ENCODE measurements at regions not wholly inside any gene's neighbourhood (a gene's known extent, or its start where the extent isn't known, plus 50 kb on each side); places are given as distances from the start of the nearest gene placed in this dataset.
"Not testable (repeated sequence)": the region's sequence is repeated elsewhere in the genome, so short reads cannot be mapped to it uniquely, and the experiment has no call there.

GRCh38 chr17:77632619-77633018 lies 325.9 kb upstream of the TNRC6C start:
- Histone ChIP-seq H3K4me1 (ENCODE audit: control insufficient read depth in 5 of 5, insufficient read depth in 5 of 5, low read length in 5 of 5) (no peaks in the 10 kb centered on the region), H3K4me3 (ENCODE audit: low read depth in 1 of 5, low read length in 5 of 5) (no peak overlapping the region), H3K9ac (ENCODE audit: low read length in 5 of 5) (no peak overlapping the region), H3K36me3 (ENCODE audit: control insufficient read depth in 5 of 5, insufficient read depth in 5 of 5, low read length in 5 of 5) (no peaks in the 10 kb centered on the region), H3K9me3 (ENCODE audit: control insufficient read depth in 5 of 5, low read length in 5 of 5) (peaks cover 0 to 3% (median 2%) of the 10 kb centered on the region in 5 donors), H3K27me3 (ENCODE audit: control insufficient read depth in 5 of 5, insufficient read depth in 4 of 5, low read length in 5 of 5) (peaks cover 0 to 13% (median 4%) of the 10 kb centered on the region in 5 donors), H3K27ac (ENCODE audit: low read depth, low read length) (no peak overlapping the region)

- H3K9ac ChIP-seq (ENCODE audit: low read length in 5 of 5), result no peak overlapping the region
- no peaks in the 10 kb centered on the region for H3K9me3 ChIP-seq (ENCODE audit: control insufficient read depth in 5 of 5, low read length in 5 of 5)
- H3K4me3 ChIP-seq (ENCODE audit: low read depth in 1 of 5, low read length in 5 of 5), result no peak overlapping the region
- H3K36me3 ChIP-seq (ENCODE audit: control insufficient read depth in 5 of 5, insufficient read depth in 5 of 5, low read length in 5 of 5), result no peaks in the 10 kb centered on the region
- H3K27ac ChIP-seq (ENCODE audit: low read depth, low read length), result no peak overlapping the region
- peaks cover 0 to 20% (median 10%) of the 10 kb centered on the region in 5 donors for H3K27me3 ChIP-seq (ENCODE audit: control insufficient read depth in 5 of 5, insufficient read depth in 4 of 5, low read length in 5 of 5)
- no peaks in the 10 kb centered on the region for H3K4me1 ChIP-seq (ENCODE audit: control insufficient read depth in 5 of 5, insufficient read depth in 5 of 5, low read length in 5 of 5)
Measured at GRCh38 chr17:77634710-77635109, 323.8 kb upstream of the TNRC6C start.

- no peak overlapping the region for H3K27ac ChIP-seq (ENCODE audit: low read depth, low read length)
- peaks cover 0 to 20% (median 10%) of the 10 kb centered on the region in 5 donors for H3K27me3 ChIP-seq (ENCODE audit: control insufficient read depth in 5 of 5, insufficient read depth in 4 of 5, low read length in 5 of 5)
- no peaks in the 10 kb centered on the region for H3K4me1 ChIP-seq (ENCODE audit: control insufficient read depth in 5 of 5, insufficient read depth in 5 of 5, low read length in 5 of 5)
- no peak overlapping the region for H3K4me3 ChIP-seq (ENCODE audit: low read depth in 1 of 5, low read length in 5 of 5)
- H3K36me3 ChIP-seq (ENCODE audit: control insufficient read depth in 5 of 5, insufficient read depth in 5 of 5, low read length in 5 of 5), result no peaks in the 10 kb centered on the region
- H3K9ac ChIP-seq (ENCODE audit: low read length in 5 of 5), result no peak overlapping the region
- no peaks in the 10 kb centered on the region for H3K9me3 ChIP-seq (ENCODE audit: control insufficient read depth in 5 of 5, low read length in 5 of 5)
Measured at GRCh38 chr17:77635176-77635575, 323.3 kb upstream of the TNRC6C start.

DNA sequence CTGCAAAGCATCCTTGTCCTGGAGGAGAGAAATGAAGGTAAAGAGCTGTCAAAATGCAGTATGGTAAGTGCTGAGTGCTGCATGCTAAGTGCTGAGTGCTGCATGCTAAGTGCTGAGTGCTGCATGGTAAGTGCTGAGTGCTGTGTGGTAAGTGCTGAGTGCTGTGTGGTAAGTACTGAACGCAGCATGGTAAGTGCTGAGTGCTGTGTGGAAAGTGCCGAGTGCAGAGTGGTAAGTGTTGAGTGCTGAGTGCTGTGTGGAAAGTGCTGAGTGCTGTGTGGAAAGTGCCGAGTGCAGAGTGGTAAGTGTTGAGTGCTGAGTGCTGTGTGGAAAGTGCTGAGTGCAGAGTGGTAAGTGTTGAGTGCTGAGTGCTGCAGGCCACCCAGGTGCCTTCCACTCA lies 322.7 kb upstream of the TNRC6C start:
- H3K9ac ChIP-seq (ENCODE audit: low read length in 5 of 5); H3K27ac ChIP-seq (ENCODE audit: low read depth, low read length); H3K36me3 ChIP-seq (ENCODE audit: control insufficient read depth in 5 of 5, insufficient read depth in 5 of 5, low read length in 5 of 5); H3K9me3 ChIP-seq (ENCODE audit: control insufficient read depth in 5 of 5, low read length in 5 of 5); H3K4me3 ChIP-seq (ENCODE audit: low read depth in 1 of 5, low read length in 5 of 5); H3K4me1 ChIP-seq (ENCODE audit: control insufficient read depth in 5 of 5, insufficient read depth in 5 of 5, low read length in 5 of 5): not testable (repeated sequence)
- peaks cover under 1 to 20% (median 10%) of the 10 kb centered on the region in 5 donors for H3K27me3 ChIP-seq (ENCODE audit: control insufficient read depth in 5 of 5, insufficient read depth in 4 of 5, low read length in 5 of 5)

DNA sequence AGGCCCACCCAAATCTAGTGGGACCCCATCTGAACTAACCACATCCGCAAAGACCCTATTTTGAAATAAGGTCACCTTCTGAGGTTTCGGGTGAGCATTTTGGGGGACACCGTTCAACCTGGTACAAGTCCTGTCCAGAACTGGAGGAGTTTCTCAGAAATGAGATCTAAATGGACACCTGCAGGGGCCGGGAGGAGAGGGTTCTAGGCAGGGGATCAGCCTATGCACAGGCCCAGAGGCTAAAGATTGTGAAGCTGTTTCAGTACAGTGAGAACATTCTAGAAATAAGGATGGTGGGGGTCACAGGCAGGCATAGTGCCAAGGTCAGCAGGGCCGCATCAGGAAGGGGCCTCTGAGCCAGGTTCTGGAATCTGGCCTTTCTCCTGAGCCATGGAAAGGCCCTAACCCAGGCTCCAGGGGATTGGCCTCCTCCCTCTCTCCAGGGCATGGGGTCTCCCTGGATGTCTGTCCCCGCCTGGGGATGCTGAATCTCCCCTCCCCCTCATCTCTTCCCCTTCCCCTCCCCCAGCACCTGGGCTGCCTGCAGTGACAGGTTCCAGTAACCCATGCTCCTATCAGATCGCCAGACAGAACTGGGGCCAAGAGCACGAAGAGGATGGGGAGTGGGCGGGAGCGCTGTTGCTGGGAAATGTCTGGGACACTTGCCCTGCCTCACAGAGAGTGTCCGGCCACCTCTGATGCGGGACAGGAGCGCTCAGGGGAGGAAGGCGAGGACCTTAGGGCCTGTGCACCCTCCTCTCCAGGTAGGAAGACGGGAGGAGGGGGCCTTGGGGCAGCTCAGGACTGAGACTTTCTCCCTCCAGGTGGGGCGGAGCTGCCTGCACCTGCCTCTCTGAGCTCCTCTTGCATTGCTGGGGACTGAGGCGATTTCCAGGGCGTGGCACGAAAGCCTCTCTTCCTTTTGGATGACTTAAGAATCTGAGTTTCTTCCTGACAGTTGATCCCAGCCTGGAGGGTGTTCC lies 321.4 kb upstream of the TNRC6C start:
- H3K4me3 ChIP-seq (ENCODE audit: low read depth in 1 of 5, low read length in 5 of 5), result no peak overlapping the region
- H3K9me3 ChIP-seq (ENCODE audit: control insufficient read depth in 5 of 5, low read length in 5 of 5), result no peaks in the 10 kb centered on the region
- H3K27me3 ChIP-seq (ENCODE audit: control insufficient read depth in 5 of 5, insufficient read depth in 4 of 5, low read length in 5 of 5), result peaks cover 4 to 20% (median 10%) of the 10 kb centered on the region in 5 donors
- H3K27ac ChIP-seq (ENCODE audit: low read depth, low read length), result no peak overlapping the region
- H3K4me1 ChIP-seq (ENCODE audit: control insufficient read depth in 5 of 5, insufficient read depth in 5 of 5, low read length in 5 of 5), result no peaks in the 10 kb centered on the region
- no peak overlapping the region for H3K9ac ChIP-seq (ENCODE audit: low read length in 5 of 5)
- no peaks in the 10 kb centered on the region for H3K36me3 ChIP-seq (ENCODE audit: control insufficient read depth in 5 of 5, insufficient read depth in 5 of 5, low read length in 5 of 5)

GRCh38 chr17:77637818-77638575 lies 320.5 kb upstream of the TNRC6C start:
- Histone ChIP-seq H3K27me3 (ENCODE audit: control insufficient read depth in 5 of 5, insufficient read depth in 4 of 5, low read length in 5 of 5) (peaks cover 4 to 20% (median 10%) of the 10 kb centered on the region in 5 donors), H3K36me3 (ENCODE audit: control insufficient read depth in 5 of 5, insufficient read depth in 5 of 5, low read length in 5 of 5) (no peaks in the 10 kb centered on the region), H3K4me1 (ENCODE audit: control insufficient read depth in 5 of 5, insufficient read depth in 5 of 5, low read length in 5 of 5) (no peaks in the 10 kb centered on the region), H3K9ac (ENCODE audit: low read length in 5 of 5) (no peak overlapping the region), H3K9me3 (ENCODE audit: control insufficient read depth in 5 of 5, low read length in 5 of 5) (no peaks in the 10 kb centered on the region), H3K4me3 (ENCODE audit: low read depth in 1 of 5, low read length in 5 of 5) (no peak overlapping the region), H3K27ac (ENCODE audit: low read depth, low read length) (no peak overlapping the region)

DNA sequence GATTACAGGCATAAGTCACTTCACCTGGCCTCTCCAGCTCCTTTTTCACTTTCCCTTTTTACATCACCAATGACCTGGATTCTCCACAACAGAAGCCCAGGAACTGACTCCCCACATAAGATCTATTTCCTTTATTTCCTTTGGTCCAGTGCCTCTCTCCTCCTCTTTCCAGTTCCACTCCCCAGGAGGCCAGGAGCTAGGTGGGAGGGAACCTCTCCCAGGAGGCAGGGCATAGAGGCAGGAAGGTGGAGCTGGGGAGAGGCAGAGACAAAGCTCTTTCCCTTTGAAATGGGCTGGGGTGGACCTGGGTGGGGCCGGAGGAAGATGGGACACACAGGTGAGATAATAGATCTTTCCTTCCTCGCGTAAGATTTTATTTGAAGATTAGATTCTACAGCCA lies 318.3 kb upstream of the TNRC6C start:
- Histone ChIP-seq H3K36me3 (ENCODE audit: control insufficient read depth in 5 of 5, insufficient read depth in 5 of 5, low read length in 5 of 5) (no peaks in the 10 kb centered on the region), H3K9me3 (ENCODE audit: control insufficient read depth in 5 of 5, low read length in 5 of 5) (no peaks in the 10 kb centered on the region), H3K9ac (ENCODE audit: low read length in 5 of 5) (no peak overlapping the region), H3K27me3 (ENCODE audit: control insufficient read depth in 5 of 5, insufficient read depth in 4 of 5, low read length in 5 of 5) (peaks cover 4 to 26% (median 14%) of the 10 kb centered on the region in 5 donors), H3K4me1 (ENCODE audit: control insufficient read depth in 5 of 5, insufficient read depth in 5 of 5, low read length in 5 of 5) (no peaks in the 10 kb centered on the region), H3K4me3 (ENCODE audit: low read depth in 1 of 5, low read length in 5 of 5) (no peak overlapping the region), H3K27ac (ENCODE audit: low read depth, low read length) (no peak overlapping the region)

DNA sequence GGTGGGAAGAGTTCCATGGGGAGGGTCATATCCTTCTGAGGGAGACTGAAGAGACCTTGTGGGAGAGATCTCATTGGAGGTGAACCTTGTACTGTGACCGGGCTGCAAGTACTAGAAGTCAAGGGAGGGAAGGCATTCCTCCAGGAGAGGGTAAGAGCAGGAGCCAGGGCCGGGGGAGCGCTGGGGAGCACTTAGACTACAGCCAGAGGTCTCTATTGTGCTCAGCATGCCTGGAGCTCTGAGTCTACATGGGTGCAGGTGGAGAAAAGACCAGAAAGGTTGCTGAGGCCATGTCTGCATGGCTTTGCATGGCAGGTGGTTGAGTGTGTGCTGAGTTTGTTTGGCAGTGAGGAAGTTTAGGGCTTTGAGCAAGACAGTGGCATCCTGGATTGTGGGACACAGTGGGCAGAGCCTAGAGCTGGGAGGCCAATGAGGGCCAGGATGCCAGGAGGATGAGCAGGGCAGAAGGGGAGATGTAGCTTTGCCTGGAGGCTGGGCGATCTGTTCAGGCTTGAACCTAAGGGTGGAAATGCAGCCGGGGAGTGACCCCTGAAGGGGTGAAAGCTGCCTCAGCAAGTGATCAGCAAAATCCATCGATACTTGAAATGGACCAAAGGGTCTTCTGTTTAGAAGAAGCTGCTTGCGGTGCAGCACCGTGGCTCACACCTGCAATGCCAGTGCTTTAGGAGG lies 317.4 kb upstream of the TNRC6C start:
- H3K4me3 ChIP-seq (ENCODE audit: low read depth in 1 of 5, low read length in 5 of 5), result no peak overlapping the region
- peaks cover 4 to 30% (median 9%) of the 10 kb centered on the region in 5 donors for H3K27me3 ChIP-seq (ENCODE audit: control insufficient read depth in 5 of 5, insufficient read depth in 4 of 5, low read length in 5 of 5)
- H3K9me3 ChIP-seq (ENCODE audit: control insufficient read depth in 5 of 5, low read length in 5 of 5), result no peaks in the 10 kb centered on the region
- H3K27ac ChIP-seq (ENCODE audit: low read depth, low read length), result no peak overlapping the region
- H3K4me1 ChIP-seq (ENCODE audit: control insufficient read depth in 5 of 5, insufficient read depth in 5 of 5, low read length in 5 of 5), result no peaks in the 10 kb centered on the region
- H3K36me3 ChIP-seq (ENCODE audit: control insufficient read depth in 5 of 5, insufficient read depth in 5 of 5, low read length in 5 of 5), result no peaks in the 10 kb centered on the region
- H3K9ac ChIP-seq (ENCODE audit: low read length in 5 of 5), result no peak overlapping the region

- Histone ChIP-seq H3K9ac (ENCODE audit: low read length in 5 of 5) (no peak overlapping the region), H3K4me3 (ENCODE audit: low read depth in 1 of 5, low read length in 5 of 5) (no peak overlapping the region), H3K9me3 (ENCODE audit: control insufficient read depth in 5 of 5, low read length in 5 of 5) (no peaks in the 10 kb centered on the region), H3K27me3 (ENCODE audit: control insufficient read depth in 5 of 5, insufficient read depth in 4 of 5, low read length in 5 of 5) (peaks cover 4 to 24% (median 9%) of the 10 kb centered on the region in 5 donors), H3K4me1 (ENCODE audit: control insufficient read depth in 5 of 5, insufficient read depth in 5 of 5, low read length in 5 of 5) (no peaks in the 10 kb centered on the region), H3K27ac (ENCODE audit: low read depth, low read length) (no peak overlapping the region), H3K36me3 (ENCODE audit: control insufficient read depth in 5 of 5, insufficient read depth in 5 of 5, low read length in 5 of 5) (no peaks in the 10 kb centered on the region)
Measured at GRCh38 chr17:77641718-77642117, 316.8 kb upstream of the TNRC6C start.
